ENCODE measurements at regions not wholly inside any gene's neighbourhood (a gene's known extent, or its start where the extent isn't known, plus 50 kb on each side); places are given as distances from the start of the nearest gene placed in this dataset.

- DNase-seq, result no peak
Measured at GRCh38 chr1:56304975-56305374, 274.4 kb downstream of the PLPP3 start.

- DNase-seq, result no peak
Measured at GRCh38 chr1:56303805-56304204, 275.6 kb downstream of the PLPP3 start.

- no peak for DNase-seq
Measured at GRCh38 chr1:56302878-56303277, 276.5 kb downstream of the PLPP3 start.

- no peak for DNase-seq
Measured at GRCh38 chr1:56301791-56302190, 277.6 kb downstream of the PLPP3 start.

- DNase-seq, result no peak
Measured at GRCh38 chr1:56300836-56301235, 278.5 kb downstream of the PLPP3 start.

GRCh38 chr1:56298866-56299265 lies 280.5 kb downstream of the PLPP3 start:
- DNase-seq, result no peak

GRCh38 chr1:56297904-56298303 lies 281.5 kb downstream of the PLPP3 start:
- no peak for DNase-seq

GRCh38 chr1:56297208-56297607 lies 282.2 kb downstream of the PLPP3 start:
- no peak for DNase-seq

- DNase-seq, result no peak
Measured at GRCh38 chr1:56295949-56296929, 283.1 kb downstream of the PLPP3 start.

GRCh38 chr1:56291374-56291919 lies 287.9 kb downstream of the PLPP3 start:
- no peak for DNase-seq

GRCh38 chr1:56289260-56289659 lies 290.1 kb downstream of the PLPP3 start:
- no peak for DNase-seq

- DNase-seq, result no peak
Measured at GRCh38 chr1:56287721-56288120, 291.6 kb downstream of the PLPP3 start.

GRCh38 chr1:56286956-56287355 lies 292.4 kb downstream of the PLPP3 start:
- no peak for DNase-seq

GRCh38 chr1:56286506-56286905 lies 292.9 kb downstream of the PLPP3 start:
- DNase-seq, result no peak

GRCh38 chr1:56285554-56286402 lies 293.6 kb downstream of the PLPP3 start:
- DNase-seq, result no peak

- no peak for DNase-seq
Measured at GRCh38 chr1:56284928-56285327, 294.4 kb downstream of the PLPP3 start.

GRCh38 chr1:56278061-56278460 lies 301.3 kb downstream of the PLPP3 start:
- no peak for DNase-seq

GRCh38 chr1:56268519-56269140 lies 310.7 kb downstream of the PLPP3 start:
- no peak for DNase-seq

- no peak for DNase-seq
Measured at GRCh38 chr1:56267611-56268010, 311.8 kb downstream of the PLPP3 start.

- DNase-seq, result no peak
Measured at GRCh38 chr1:56266359-56266758, 313.0 kb downstream of the PLPP3 start.

- DNase-seq, result no peak
Measured at GRCh38 chr1:56265216-56265615, 314.1 kb downstream of the PLPP3 start.

- no peak for DNase-seq
Measured at GRCh38 chr1:56263908-56264307, 315.5 kb downstream of the PLPP3 start.

- DNase-seq, result no peak
Measured at GRCh38 chr1:56258371-56258770, 321.0 kb downstream of the PLPP3 start.

Measured in cerebellar nuclear complex (tissue), 1 donor.